ENCODE measurements at regions not wholly inside any gene's neighbourhood (a gene's known extent, or its start where the extent isn't known, plus 50 kb on each side); places are given as distances from the start of the nearest gene placed in this dataset.

GRCh38 chr18:22658318-22658717, 240.6 kb upstream of the CTAGE1 start:
- Mint-ChIP-seq H3K4me3 (no peak overlapping the region), H3K27ac (no peak overlapping the region), H3K27me3 (no peaks in the 10 kb centered on the region), H3K4me1 (no peaks in the 10 kb centered on the region), H3K9me3 (peaks cover under 1 to 39% (median 14%) of the 10 kb centered on the region in 7 donors), H3K36me3 (no peaks in the 10 kb centered on the region)
- no peaks in the 10 kb centered on the region for H3K36me3 ChIP-seq (ENCODE audit: control insufficient read depth, insufficient read depth, low read length)
- H3K4me1 ChIP-seq (ENCODE audit: control insufficient read depth, insufficient read depth, low read length, poor library complexity, severe bottlenecking): no peaks in the 10 kb centered on the region
- no peak overlapping the region for H3K27ac ChIP-seq (ENCODE audit: insufficient read depth, low read length, poor library complexity, severe bottlenecking)
- peaks cover 13 to 16% of the 10 kb centered on the region in 2 experiments for H3K9me3 ChIP-seq (ENCODE audit: control insufficient read depth in 2 of 2, low read length in 2 of 2)
- H3K27me3 ChIP-seq (ENCODE audit: control insufficient read depth, insufficient read depth, low read length): no peaks in the 10 kb centered on the region
- ATAC-seq (ENCODE audit: low read depth in 2 of 2) (no peak), DNase-seq (no peak)
- H3K4me3 ChIP-seq (ENCODE audit: low read depth, low read length): no peak overlapping the region

GRCh38 chr18:22663378-22663777, 245.7 kb upstream of the CTAGE1 start:
- no peak overlapping the region for H3K4me3 Mint-ChIP-seq
- no peak for DNase-seq
- ATAC-seq (ENCODE audit: low read depth in 2 of 2): no peak
- Histone ChIP-seq H3K27ac (ENCODE audit: insufficient read depth, low read length, poor library complexity, severe bottlenecking) (no peak overlapping the region), H3K27me3 (ENCODE audit: control insufficient read depth, insufficient read depth, low read length) (no peaks in the 10 kb centered on the region), H3K4me1 (ENCODE audit: control insufficient read depth, insufficient read depth, low read length, poor library complexity, severe bottlenecking) (no peaks in the 10 kb centered on the region), H3K9me3 (ENCODE audit: control insufficient read depth in 2 of 2, low read length in 2 of 2) (peaks cover under 1 to 3% of the 10 kb centered on the region in 2 experiments), H3K4me3 (ENCODE audit: low read depth, low read length) (no peak overlapping the region), H3K36me3 (ENCODE audit: control insufficient read depth, insufficient read depth, low read length) (no peaks in the 10 kb centered on the region)
- no peaks in the 10 kb centered on the region for H3K4me1 Mint-ChIP-seq
- H3K27me3 Mint-ChIP-seq: peaks cover 5% of the 10 kb centered on the region
- no peak overlapping the region for H3K27ac Mint-ChIP-seq
- H3K9me3 Mint-ChIP-seq: peaks cover 5 to 37% (median 12%) of the 10 kb centered on the region in 7 donors
- no peaks in the 10 kb centered on the region for H3K36me3 Mint-ChIP-seq

GRCh38 chr18:22666411-22666940, 248.8 kb upstream of the CTAGE1 start:
- peaks cover 9% of the 10 kb centered on the region for H3K27me3 Mint-ChIP-seq
- ATAC-seq (ENCODE audit: low read depth in 2 of 2): no peak
- no peaks in the 10 kb centered on the region for H3K27me3 ChIP-seq (ENCODE audit: control insufficient read depth, insufficient read depth, low read length)
- no peak overlapping the region for H3K4me3 Mint-ChIP-seq
- H3K4me1 ChIP-seq (ENCODE audit: control insufficient read depth, insufficient read depth, low read length, poor library complexity, severe bottlenecking): no peaks in the 10 kb centered on the region
- H3K36me3 Mint-ChIP-seq: no peaks in the 10 kb centered on the region
- peaks cover 5 to 26% (median 10%) of the 10 kb centered on the region in 7 donors for H3K9me3 Mint-ChIP-seq
- H3K9me3 ChIP-seq (ENCODE audit: control insufficient read depth in 2 of 2, low read length in 2 of 2): peaks cover 0 to 2% of the 10 kb centered on the region in 2 experiments
- no peak overlapping the region for H3K27ac Mint-ChIP-seq
- no peak overlapping the region for H3K27ac ChIP-seq (ENCODE audit: insufficient read depth, low read length, poor library complexity, severe bottlenecking)
- no peak for DNase-seq
- no peak overlapping the region for H3K4me3 ChIP-seq (ENCODE audit: low read depth, low read length)
- H3K4me1 Mint-ChIP-seq: no peaks in the 10 kb centered on the region
- no peaks in the 10 kb centered on the region for H3K36me3 ChIP-seq (ENCODE audit: control insufficient read depth, insufficient read depth, low read length)

- peaks cover 0 to 2% of the 10 kb centered on the region in 2 experiments for H3K9me3 ChIP-seq (ENCODE audit: control insufficient read depth in 2 of 2, low read length in 2 of 2)
- no peaks in the 10 kb centered on the region for H3K36me3 ChIP-seq (ENCODE audit: control insufficient read depth, insufficient read depth, low read length)
- Mint-ChIP-seq H3K27ac (no peak overlapping the region), H3K36me3 (no peaks in the 10 kb centered on the region), H3K27me3 (peaks cover 9% of the 10 kb centered on the region), H3K4me3 (no peak overlapping the region), H3K9me3 (peaks cover 5 to 26% (median 10%) of the 10 kb centered on the region in 7 donors), H3K4me1 (no peaks in the 10 kb centered on the region)
- DNase-seq (no peak), ATAC-seq (ENCODE audit: low read depth in 2 of 2) (no peak)
- no peak overlapping the region for H3K27ac ChIP-seq (ENCODE audit: insufficient read depth, low read length, poor library complexity, severe bottlenecking)
- no peaks in the 10 kb centered on the region for H3K27me3 ChIP-seq (ENCODE audit: control insufficient read depth, insufficient read depth, low read length)
- H3K4me1 ChIP-seq (ENCODE audit: control insufficient read depth, insufficient read depth, low read length, poor library complexity, severe bottlenecking): no peaks in the 10 kb centered on the region
- no peak overlapping the region for H3K4me3 ChIP-seq (ENCODE audit: low read depth, low read length)
Observed at GRCh38 chr18:22667156-22667555, 249.4 kb upstream of the CTAGE1 start.

GRCh38 chr18:22667616-22668422, 250.1 kb upstream of the CTAGE1 start:
- H3K27me3 ChIP-seq (ENCODE audit: control insufficient read depth, insufficient read depth, low read length): peaks cover 2% of the 10 kb centered on the region
- DNase-seq: no peak
- Mint-ChIP-seq H3K27ac (no peak overlapping the region), H3K4me3 (no peak overlapping the region), H3K36me3 (no peaks in the 10 kb centered on the region), H3K9me3 (peaks cover 5 to 23% (median 10%) of the 10 kb centered on the region in 7 donors), H3K4me1 (no peaks in the 10 kb centered on the region), H3K27me3 (peaks cover 9% of the 10 kb centered on the region)
- peaks cover 0 to 2% of the 10 kb centered on the region in 2 experiments for H3K9me3 ChIP-seq (ENCODE audit: control insufficient read depth in 2 of 2, low read length in 2 of 2)
- H3K36me3 ChIP-seq (ENCODE audit: control insufficient read depth, insufficient read depth, low read length): no peaks in the 10 kb centered on the region
- H3K27ac ChIP-seq (ENCODE audit: insufficient read depth, low read length, poor library complexity, severe bottlenecking): no peak overlapping the region
- no peaks in the 10 kb centered on the region for H3K4me1 ChIP-seq (ENCODE audit: control insufficient read depth, insufficient read depth, low read length, poor library complexity, severe bottlenecking)
- no peak overlapping the region for H3K4me3 ChIP-seq (ENCODE audit: low read depth, low read length)
- no peak for ATAC-seq (ENCODE audit: low read depth in 2 of 2)

- Mint-ChIP-seq H3K27me3 (peaks cover 9% of the 10 kb centered on the region), H3K4me1 (no peaks in the 10 kb centered on the region), H3K27ac (no peak overlapping the region), H3K9me3 (peaks cover 4 to 19% (median 6%) of the 10 kb centered on the region in 7 donors), H3K36me3 (no peaks in the 10 kb centered on the region), H3K4me3 (no peak overlapping the region)
- Histone ChIP-seq H3K27ac (ENCODE audit: insufficient read depth, low read length, poor library complexity, severe bottlenecking) (no peak overlapping the region), H3K4me3 (ENCODE audit: low read depth, low read length) (no peak overlapping the region), H3K4me1 (ENCODE audit: control insufficient read depth, insufficient read depth, low read length, poor library complexity, severe bottlenecking) (no peaks in the 10 kb centered on the region), H3K27me3 (ENCODE audit: control insufficient read depth, insufficient read depth, low read length) (peaks cover 2% of the 10 kb centered on the region), H3K9me3 (ENCODE audit: control insufficient read depth in 2 of 2, low read length in 2 of 2) (peaks cover 0 to 2% of the 10 kb centered on the region in 2 experiments), H3K36me3 (ENCODE audit: control insufficient read depth, insufficient read depth, low read length) (no peaks in the 10 kb centered on the region)
- ATAC-seq (ENCODE audit: low read depth in 2 of 2) (no peak), DNase-seq (no peak)
Observed at GRCh38 chr18:22668496-22668895, 250.8 kb upstream of the CTAGE1 start.

- Mint-ChIP-seq H3K27ac (no peak overlapping the region), H3K27me3 (peaks cover 16% of the 10 kb centered on the region), H3K9me3 (peaks cover 0 to 3% (median 2%) of the 10 kb centered on the region in 7 donors), H3K4me1 (no peaks in the 10 kb centered on the region), H3K36me3 (no peaks in the 10 kb centered on the region), H3K4me3 (no peak overlapping the region)
- H3K36me3 ChIP-seq (ENCODE audit: control insufficient read depth, insufficient read depth, low read length): no peaks in the 10 kb centered on the region
- H3K4me3 ChIP-seq (ENCODE audit: low read depth, low read length): no peak overlapping the region
- DNase-seq (no peak), ATAC-seq (ENCODE audit: low read depth in 2 of 2) (no peak)
- no peak overlapping the region for H3K27ac ChIP-seq (ENCODE audit: insufficient read depth, low read length, poor library complexity, severe bottlenecking)
- peaks cover 0 to 1% of the 10 kb centered on the region in 2 experiments for H3K9me3 ChIP-seq (ENCODE audit: control insufficient read depth in 2 of 2, low read length in 2 of 2)
- peaks cover 4% of the 10 kb centered on the region for H3K27me3 ChIP-seq (ENCODE audit: control insufficient read depth, insufficient read depth, low read length)
- H3K4me1 ChIP-seq (ENCODE audit: control insufficient read depth, insufficient read depth, low read length, poor library complexity, severe bottlenecking): no peaks in the 10 kb centered on the region
Observed at GRCh38 chr18:22670914-22671313, 253.2 kb upstream of the CTAGE1 start.
